ENCODE measurements at regions not wholly inside any gene's neighbourhood (a gene's known extent, or its start where the extent isn't known, plus 50 kb on each side); places are given as distances from the start of the nearest gene placed in this dataset.

DNA sequence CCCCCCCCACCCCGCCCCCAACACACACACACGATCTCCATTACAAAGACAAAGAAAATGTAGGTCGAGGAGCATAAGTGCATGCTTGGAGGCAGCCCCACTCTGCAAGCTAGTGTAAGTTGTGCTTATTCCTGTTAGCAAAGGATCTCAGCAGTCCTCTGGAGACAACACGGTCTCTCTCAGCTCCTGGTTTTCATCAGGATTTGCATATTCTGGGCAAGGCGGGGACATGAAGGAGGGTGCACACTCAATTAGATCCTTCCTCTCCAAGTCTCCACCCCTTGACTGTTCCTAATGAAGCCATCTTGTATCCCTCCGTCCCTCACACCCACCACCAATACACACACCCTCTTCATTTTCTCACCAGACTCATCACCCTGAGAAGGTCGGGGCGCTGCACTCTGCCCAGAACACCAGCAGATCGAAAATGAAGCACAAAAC, 63.8 kb downstream of the MRPL46 start:
- no peak for DNase-seq

DNA sequence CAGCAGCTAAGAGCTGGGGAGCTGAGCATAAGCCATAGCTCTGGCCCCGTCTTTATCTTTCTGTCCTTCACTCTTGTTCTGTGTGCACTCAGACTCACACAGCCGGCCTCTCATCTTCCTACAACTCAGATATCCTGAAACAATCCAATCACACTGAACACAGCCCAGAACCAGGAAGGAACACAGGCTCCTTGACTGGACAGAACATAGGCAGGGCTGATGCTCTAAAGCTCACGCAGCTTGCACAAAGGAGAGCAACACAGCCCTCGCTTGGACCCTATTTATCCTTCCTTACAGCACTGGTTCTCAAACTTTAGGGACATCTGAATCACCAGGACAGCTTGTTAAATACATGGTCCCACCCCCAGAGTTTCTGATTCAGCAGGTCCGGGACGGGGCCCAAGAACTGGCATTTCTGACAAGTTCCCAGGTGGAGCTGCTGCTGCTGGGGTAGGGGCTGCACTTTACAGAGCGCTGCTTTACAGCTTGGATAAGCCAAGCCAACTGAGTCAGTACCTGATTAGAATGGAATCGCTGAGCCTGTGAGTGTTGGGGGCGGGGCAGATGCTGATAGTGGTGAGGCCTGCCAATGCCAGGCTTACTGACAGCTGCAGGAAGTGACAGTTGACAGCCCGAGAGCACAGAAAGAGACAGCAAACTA, 65.1 kb downstream of the MRPL46 start:
- DNase-seq: peak; percentile 44

DNA sequence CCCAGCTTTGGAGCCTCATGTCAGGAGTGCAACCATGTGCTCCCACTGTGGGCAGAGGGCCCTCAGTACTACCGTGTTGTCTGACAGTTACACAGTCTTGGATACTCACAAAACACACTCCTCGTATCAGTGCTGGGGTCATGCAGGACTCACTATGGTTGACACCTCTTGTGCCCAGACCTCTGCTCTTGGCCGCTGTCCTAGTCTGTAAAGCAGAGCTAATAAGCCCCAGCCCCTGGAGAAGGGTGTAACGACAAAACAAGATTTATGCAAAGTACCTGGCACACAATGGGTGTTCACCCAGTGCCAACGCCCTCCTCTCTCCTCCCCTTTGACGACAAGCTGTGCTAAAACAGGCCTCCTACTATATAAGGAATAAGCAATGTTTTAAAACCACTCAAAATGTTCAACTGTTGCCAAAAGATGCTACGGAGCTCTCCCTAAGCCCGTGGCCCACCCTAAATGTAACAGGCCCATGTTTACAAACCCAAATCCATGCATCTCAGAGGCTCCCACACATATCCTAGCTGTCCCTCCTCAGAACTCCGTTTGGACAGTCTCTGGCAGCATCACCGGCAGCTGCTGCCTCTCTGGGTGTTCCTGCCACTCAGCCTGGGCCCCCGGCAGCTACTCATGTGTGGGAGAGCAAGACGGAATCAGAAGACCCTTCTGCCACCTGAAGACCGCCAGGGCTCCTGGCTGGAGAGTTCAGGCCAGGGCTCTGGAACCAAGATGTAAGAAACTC, 65.8 kb downstream of the MRPL46 start:
- DNase-seq: no peak

- no peak for DNase-seq
These were observed 66.5 kb downstream of the MRPL46 start for GRCh38 chr15:88400591-88401250.

GRCh38 chr15:88400084-88400483, 67.1 kb downstream of the MRPL46 start:
- DNase-seq: no peak

- no peak for DNase-seq
These were observed 68.0 kb downstream of the MRPL46 start for GRCh38 chr15:88399021-88399685.

DNA sequence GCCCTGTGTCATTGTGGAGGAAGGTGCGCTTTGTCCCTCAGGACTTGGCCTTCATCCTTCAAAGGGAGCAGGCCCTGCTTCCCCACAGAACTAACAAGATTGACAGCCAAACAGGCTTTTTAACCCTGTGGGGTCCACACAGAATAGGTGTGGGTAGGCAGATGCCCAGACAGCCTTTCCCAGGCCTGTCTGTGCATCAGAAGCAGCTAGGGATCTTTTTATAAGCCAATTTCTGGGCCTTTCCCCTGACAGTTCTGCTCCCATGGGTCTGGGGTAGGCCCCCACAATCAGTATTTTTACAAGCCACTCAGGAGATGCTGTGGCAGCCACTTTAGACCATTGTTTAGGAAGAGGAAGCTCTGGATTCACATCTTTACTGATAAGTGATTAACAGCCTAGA, 69.2 kb downstream of the MRPL46 start:
- no peak for DNase-seq

GRCh38 chr15:88397506-88397905, 69.7 kb downstream of the MRPL46 start:
- DNase-seq: no peak

- DNase-seq: no peak
These were observed 71.1 kb downstream of the MRPL46 start for GRCh38 chr15:88395872-88396781.

- DNase-seq: no peak
These were observed 71.9 kb downstream of the MRPL46 start for GRCh38 chr15:88395241-88395640.

DNA sequence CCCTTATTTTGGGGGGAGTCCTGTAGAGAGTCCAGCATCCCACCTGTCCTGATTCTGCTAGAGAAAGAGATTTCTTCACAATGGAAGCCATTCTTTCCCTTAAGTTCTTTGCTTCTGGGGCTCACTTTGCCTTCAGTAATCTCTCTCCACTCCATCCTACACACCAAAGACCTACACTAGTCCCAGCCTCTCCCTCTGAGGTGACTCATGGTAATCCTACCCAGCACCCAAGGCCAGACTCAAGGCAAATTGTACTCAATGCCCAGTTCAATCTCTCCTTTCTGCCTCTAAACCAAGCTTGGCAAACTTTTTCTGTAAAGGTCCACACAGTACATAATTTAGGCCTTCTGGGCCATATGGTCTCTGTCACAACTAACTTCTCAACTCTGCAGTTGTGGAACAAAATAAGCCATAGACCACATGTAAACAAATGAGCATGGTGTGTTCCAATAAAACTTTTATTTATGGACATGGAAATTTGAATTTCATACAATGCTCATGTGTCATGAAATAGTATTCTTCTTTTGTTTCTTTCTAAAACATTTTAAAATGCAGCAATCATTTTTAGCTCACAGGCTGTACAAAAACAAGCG, 72.5 kb downstream of the MRPL46 start:
- no peak for DNase-seq

GRCh38 chr15:88393719-88394519, 73.3 kb downstream of the MRPL46 start:
- no peak for DNase-seq

DNA sequence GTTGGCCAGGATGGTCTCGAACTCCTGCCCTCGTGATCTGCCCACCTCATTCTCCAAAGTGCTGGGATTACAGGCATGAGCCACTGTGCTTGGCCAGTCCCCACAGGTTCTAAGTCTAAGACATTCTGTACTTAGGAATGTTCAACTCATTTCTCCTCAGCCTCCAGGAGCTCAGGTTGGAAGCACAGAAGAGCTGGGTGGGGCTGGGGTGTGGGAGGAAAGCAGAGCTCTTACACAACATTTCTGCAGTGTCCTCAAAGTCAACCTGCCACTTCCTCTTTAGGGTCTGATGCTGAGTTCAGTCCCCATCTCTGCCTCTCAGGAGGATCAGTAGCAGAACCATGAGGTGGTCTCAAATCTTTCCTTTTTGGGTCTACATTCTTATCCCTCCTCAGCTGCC, 75.5 kb downstream of the MRPL46 start:
- DNase-seq: no peak

- no peak for DNase-seq
These were observed 76.2 kb downstream of the MRPL46 start for GRCh38 chr15:88391006-88391405.

DNA sequence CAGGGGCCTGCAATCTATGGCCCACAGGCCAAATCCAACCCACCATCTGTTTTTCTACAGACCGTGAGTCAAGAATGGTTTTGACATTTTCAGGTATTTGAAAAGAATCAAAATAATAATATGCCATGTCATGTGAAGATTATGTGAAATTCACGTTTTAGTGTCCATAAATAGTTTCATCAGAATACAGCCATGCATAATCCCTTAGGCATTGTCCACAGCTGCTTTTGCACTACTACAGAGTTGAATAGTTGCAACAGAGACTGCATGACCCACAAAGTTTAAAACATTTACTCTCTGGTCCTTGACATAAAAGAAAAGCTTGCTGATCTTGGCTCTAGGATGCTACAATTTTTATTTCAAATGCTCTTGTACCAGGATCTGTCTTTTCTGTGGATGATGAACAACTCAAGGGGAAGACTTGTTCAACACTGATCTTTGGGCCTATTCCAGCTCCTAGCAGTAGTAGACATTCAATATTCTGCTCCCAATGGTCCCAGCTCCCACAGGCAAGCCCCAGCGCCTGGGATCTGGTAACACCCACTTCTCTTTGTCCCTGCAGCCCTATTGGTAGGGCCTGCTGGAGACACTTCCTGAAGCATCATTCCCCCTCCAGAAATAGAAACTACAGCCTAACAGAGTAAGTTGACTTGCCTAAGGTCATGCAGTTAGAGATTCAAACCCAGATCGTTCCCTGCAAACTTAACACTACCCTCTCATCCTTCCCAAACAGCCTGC, 76.9 kb downstream of the MRPL46 start:
- no peak for DNase-seq

DNA sequence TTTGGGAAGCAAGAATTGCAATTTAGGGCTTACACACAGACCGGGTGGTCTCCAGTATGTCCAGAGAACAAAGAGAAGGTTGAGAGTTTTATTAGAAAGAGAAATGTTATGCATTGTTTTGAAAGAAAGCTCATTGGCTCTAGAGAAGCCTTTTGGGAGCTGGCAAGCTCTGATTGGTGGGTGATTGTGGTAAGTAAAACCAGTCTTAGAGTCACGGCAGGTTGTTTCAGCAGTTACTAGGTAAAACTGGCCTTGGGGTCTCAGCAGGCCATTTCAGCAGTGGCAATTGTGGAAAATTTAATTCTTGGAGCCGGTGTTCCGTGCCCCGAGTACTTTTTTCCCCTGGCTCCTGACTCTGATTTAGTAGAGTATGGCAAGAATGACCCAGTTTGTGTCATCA, 78.1 kb downstream of the MRPL46 start:
- no peak for DNase-seq

DNA sequence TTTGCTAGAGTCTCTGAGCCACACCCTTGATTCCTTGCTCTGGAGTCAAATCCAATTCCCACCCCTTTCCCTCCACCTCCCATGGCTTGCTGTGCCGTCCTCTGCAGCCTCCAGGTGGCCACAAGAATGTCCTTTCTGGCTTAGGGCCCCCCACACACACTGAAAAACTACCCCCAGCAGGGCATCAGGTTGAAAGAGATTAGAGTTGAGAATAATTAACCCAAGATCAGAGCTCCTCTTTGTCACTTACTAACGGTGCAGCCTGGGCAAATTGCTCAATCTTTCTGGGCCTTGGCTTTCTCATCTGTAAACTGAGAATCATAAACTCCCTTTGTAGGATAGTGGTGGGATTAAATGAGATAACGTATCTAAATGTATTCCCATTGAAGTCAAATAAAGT, 78.5 kb downstream of the MRPL46 start:
- DNase-seq: no peak

GRCh38 chr15:88385078-88385700, 82.0 kb downstream of the MRPL46 start:
- no peak for DNase-seq

- no peak for DNase-seq
These were observed 83.8 kb downstream of the MRPL46 start for GRCh38 chr15:88383354-88383753.

DNA sequence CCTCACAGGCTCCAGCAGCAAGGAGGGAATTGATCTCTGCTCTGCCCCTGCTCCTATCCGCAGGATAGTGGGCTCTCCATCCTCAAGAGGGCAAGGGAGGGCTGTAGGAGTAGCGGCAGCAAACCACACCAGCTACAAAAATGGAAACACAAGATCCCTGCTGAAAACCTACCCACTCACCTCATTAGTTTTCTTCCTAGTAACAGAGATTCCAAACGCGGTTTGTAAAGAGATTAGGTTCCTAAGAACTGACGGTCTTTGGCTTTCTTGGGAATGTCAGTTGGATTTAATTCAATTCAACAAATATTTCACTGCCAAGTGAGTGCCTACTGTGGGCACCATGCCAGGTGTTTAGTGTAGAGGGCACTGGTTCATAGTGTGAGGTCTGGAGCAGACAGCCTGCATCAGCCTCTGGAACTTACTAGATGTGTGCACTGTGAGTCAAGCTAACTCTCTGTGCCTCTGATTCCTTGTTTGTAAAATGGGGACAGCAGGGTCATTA, 84.7 kb downstream of the MRPL46 start:
- no peak for DNase-seq

Data from CD4-positive, alpha-beta T cell treated with Interleukin-6 for 4 hours (primary cell).